DMS153 (cell line): ENCODE measurements at regions not wholly inside any gene's neighbourhood (a gene's known extent, or its start where the extent isn't known, plus 50 kb on each side); places are given as distances from the start of the nearest gene placed in this dataset.

Source experiments
- DNase-seq: peaks from one replicate; lab custom pipeline; 2025; lab: John Stamatoyannopoulos, UW

GRCh38 chr20:22404419-22405170 lies 179.8 kb downstream of the FOXA2 start:
- DNase-seq = no peak

- peak; percentile 85 for DNase-seq
Observed at GRCh38 chr20:22403632-22404361, 180.6 kb downstream of the FOXA2 start.

- peak; percentile 39 for DNase-seq
Observed at GRCh38 chr20:22403022-22403631, 181.2 kb downstream of the FOXA2 start.

GRCh38 chr20:22402550-22402949 lies 181.8 kb downstream of the FOXA2 start:
- DNase-seq = peak; percentile 48

- no peak for DNase-seq
Observed at GRCh38 chr20:22400440-22400839, 183.9 kb downstream of the FOXA2 start.

GRCh38 chr20:22394583-22394982 lies 189.8 kb downstream of the FOXA2 start:
- DNase-seq = no peak

GRCh38 chr20:22390543-22390903 lies 193.8 kb downstream of the FOXA2 start:
- DNase-seq = no peak

- peak; percentile 72 for DNase-seq
Observed at GRCh38 chr20:22389836-22390542, 194.4 kb downstream of the FOXA2 start.

- no peak for DNase-seq
Observed at GRCh38 chr20:22387452-22387851, 196.9 kb downstream of the FOXA2 start.

GRCh38 chr20:22386306-22386623 lies 198.1 kb downstream of the FOXA2 start:
- DNase-seq = no peak

GRCh38 chr20:22385602-22386305 lies 198.6 kb downstream of the FOXA2 start:
- peak; percentile 25 for DNase-seq

- no peak for DNase-seq
Observed at GRCh38 chr20:22384978-22385377, 199.4 kb downstream of the FOXA2 start.

GRCh38 chr20:22383156-22383555 lies 201.2 kb downstream of the FOXA2 start:
- DNase-seq = no peak

GRCh38 chr20:22382742-22383141 lies 201.6 kb downstream of the FOXA2 start:
- no peak for DNase-seq

GRCh38 chr20:22381812-22382416 lies 202.5 kb downstream of the FOXA2 start:
- DNase-seq = no peak

- DNase-seq = no peak
Observed at GRCh38 chr20:22379472-22379871, 204.9 kb downstream of the FOXA2 start.

GRCh38 chr20:22374678-22375590 lies 209.4 kb downstream of the FOXA2 start:
- DNase-seq = peak; percentile 22

- no peak for DNase-seq
Observed at GRCh38 chr20:22374066-22374465, 210.3 kb downstream of the FOXA2 start.

- DNase-seq = no peak
Observed at GRCh38 chr20:22373164-22373895, 211.0 kb downstream of the FOXA2 start.

GRCh38 chr20:22371843-22372242 lies 212.5 kb downstream of the FOXA2 start:
- peak; percentile 69 for DNase-seq
